Panc1 (cell line): ENCODE measurements at regions not wholly inside any gene's neighbourhood (a gene's known extent, or its start where the extent isn't known, plus 50 kb on each side); places are given as distances from the start of the nearest gene placed in this dataset.

Experiments
- ATAC-seq: fragments of 200-7000 bp; cut with Tn5 transposase; 2 replicates; pipeline ENCODE4 v1.9.1; 2020; ENCODE audit warnings: mild to moderate bottlenecking, moderate library complexity
- BruUV-seq: library from RNA; stranded (reverse); fragments of 400-500 nt; replicated peaks from 2 replicates; lab custom pipeline; 2021; lab: Mats Ljungman, UMichigan
- CTCF ChIA-PET: fragments of 300-600 bp; sonication (Branson Sonifier 250); formaldehyde crosslinking; loops from one replicate; lab custom pipeline; 2022; ENCODE audit warnings: antibody characterized with exemption; lab: Charles Lee
- POLR2A ChIA-PET: fragments of 300-600 bp; sonication (Branson Sonifier 250); formaldehyde crosslinking; loops from one replicate; lab custom pipeline; 2022; ENCODE audit warnings: antibody characterized with exemption; lab: Charles Lee
- DNase-seq: peaks from one replicate; pipeline ENCODE4 v3.0.0-alpha.2; 2010; ENCODE audit warnings: low read depth, low spot score
- H3K27ac ChIP-seq: 2 replicates; pipeline ENCODE4 v1.5.1; 2011; ENCODE audit warnings: mild to moderate bottlenecking, low read length, inconsistent platforms
- H3K27me3 ChIP-seq: fragments of 200-500 bp; sonication (Bioruptor generic); 2 replicates; pipeline ENCODE4 v1.6.0; 2014; ENCODE audit warnings: low read length, inconsistent platforms; ENCODE audit not compliant: control insufficient read depth, insufficient read depth
- H3K36me3 ChIP-seq: fragments of 200-500 bp; sonication (Bioruptor generic); 2 replicates; pipeline ENCODE4 v1.5.1; 2014; ENCODE audit warnings: inconsistent platforms, mild to moderate bottlenecking, low read length, moderate library complexity; ENCODE audit not compliant: control insufficient read depth, insufficient read depth
- H3K4me1 ChIP-seq: 2 replicates; pipeline ENCODE4 v1.5.1; 2011; ENCODE audit warnings: inconsistent platforms, mild to moderate bottlenecking, low read length, moderate library complexity; ENCODE audit not compliant: control insufficient read depth, insufficient read depth
- H3K4me3 ChIP-seq, 2 experiments: 2 replicates each; pipeline ENCODE4 v1.5.1; 2011 to 2012; ENCODE audit warnings: low read depth in 2 of 2, low read length in 2 of 2, mild to moderate bottlenecking in 2 of 2, inconsistent platforms in 1 of 2, moderate library complexity in 1 of 2
- H3K9me3 ChIP-seq: fragments of 200-500 bp; sonication (Bioruptor generic); 2 replicates; pipeline ENCODE4 v1.5.1; 2014; ENCODE audit warnings: low read depth, mild to moderate bottlenecking, inconsistent platforms, low read length, moderate library complexity; ENCODE audit not compliant: control insufficient read depth, insufficient read depth
- POLR2AphosphoS5 ChIP-seq: IDR thresholded peaks from 2 replicates; pipeline ENCODE4 v1.6.1; 2012; ENCODE audit warnings: mild to moderate bottlenecking, low read depth, low read length, moderate library complexity
- SIN3A ChIP-seq: IDR thresholded peaks from 2 replicates; pipeline ENCODE4 v1.6.1; 2012; ENCODE audit warnings: low read depth, mild to moderate bottlenecking, low read length, moderate library complexity, borderline replicate concordance; ENCODE audit not compliant: insufficient read depth
- TCF7L2 ChIP-seq: IDR thresholded peaks from 2 replicates; pipeline ENCODE4 v1.6.1; 2011; ENCODE audit warnings: mild to moderate bottlenecking, low read depth, low read length, inconsistent platforms
- in situ Hi-C: cut with HindIII; loops from 2 replicates; pipeline ENCODE4 v1.10.0; 2016; ENCODE audit warnings: low sequenced_read_pairs, low pct_unique_long_range_greater_than_20kb
- intact Hi-C: fragments of 100-400 bp; cut with micrococcal nuclease; formaldehyde crosslinking; loops from one replicate; pipeline ENCODE4 v1.10.0; 2022; ENCODE audit not compliant: unreplicated experiment
- TF ChIP-seq, protein P1 (sequence below), 2 experiments: IDR thresholded peaks; 2 replicates each; pipeline ENCODE4 v1.6.1; 2011 to 2012; ENCODE audit warnings: low read depth in 2 of 2, control low read depth in 1 of 2, low read length in 1 of 2, mild to moderate bottlenecking in 1 of 2, moderate library complexity in 1 of 2; ENCODE audit not compliant: insufficient read depth in 1 of 2
- TF ChIP-seq, protein P2 (sequence below): fragments of 450-650 bp; IDR thresholded peaks from 2 replicates; pipeline ENCODE4 v1.5.1; 2017; ENCODE audit warnings: mild to moderate bottlenecking

- intact Hi-C loops (no loop called here), in situ Hi-C loops (no loop called here)
- H3K27ac ChIP-seq = no peak overlapping the region
- POLR2A ChIA-PET = no interaction called here
- H3K27me3 ChIP-seq = no peaks in the 10 kb centered on the region
- no peak for DNase-seq
- TF ChIP-seq, protein P1, sequence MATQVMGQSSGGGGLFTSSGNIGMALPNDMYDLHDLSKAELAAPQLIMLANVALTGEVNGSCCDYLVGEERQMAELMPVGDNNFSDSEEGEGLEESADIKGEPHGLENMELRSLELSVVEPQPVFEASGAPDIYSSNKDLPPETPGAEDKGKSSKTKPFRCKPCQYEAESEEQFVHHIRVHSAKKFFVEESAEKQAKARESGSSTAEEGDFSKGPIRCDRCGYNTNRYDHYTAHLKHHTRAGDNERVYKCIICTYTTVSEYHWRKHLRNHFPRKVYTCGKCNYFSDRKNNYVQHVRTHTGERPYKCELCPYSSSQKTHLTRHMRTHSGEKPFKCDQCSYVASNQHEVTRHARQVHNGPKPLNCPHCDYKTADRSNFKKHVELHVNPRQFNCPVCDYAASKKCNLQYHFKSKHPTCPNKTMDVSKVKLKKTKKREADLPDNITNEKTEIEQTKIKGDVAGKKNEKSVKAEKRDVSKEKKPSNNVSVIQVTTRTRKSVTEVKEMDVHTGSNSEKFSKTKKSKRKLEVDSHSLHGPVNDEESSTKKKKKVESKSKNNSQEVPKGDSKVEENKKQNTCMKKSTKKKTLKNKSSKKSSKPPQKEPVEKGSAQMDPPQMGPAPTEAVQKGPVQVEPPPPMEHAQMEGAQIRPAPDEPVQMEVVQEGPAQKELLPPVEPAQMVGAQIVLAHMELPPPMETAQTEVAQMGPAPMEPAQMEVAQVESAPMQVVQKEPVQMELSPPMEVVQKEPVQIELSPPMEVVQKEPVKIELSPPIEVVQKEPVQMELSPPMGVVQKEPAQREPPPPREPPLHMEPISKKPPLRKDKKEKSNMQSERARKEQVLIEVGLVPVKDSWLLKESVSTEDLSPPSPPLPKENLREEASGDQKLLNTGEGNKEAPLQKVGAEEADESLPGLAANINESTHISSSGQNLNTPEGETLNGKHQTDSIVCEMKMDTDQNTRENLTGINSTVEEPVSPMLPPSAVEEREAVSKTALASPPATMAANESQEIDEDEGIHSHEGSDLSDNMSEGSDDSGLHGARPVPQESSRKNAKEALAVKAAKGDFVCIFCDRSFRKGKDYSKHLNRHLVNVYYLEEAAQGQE (IDR thresholded peaks at IDR 0.05; ENCODE audit: insufficient read depth in 1 of 2, low read depth in 2 of 2, low read length in 1 of 2) = no peak
- TF ChIP-seq, protein P2, sequence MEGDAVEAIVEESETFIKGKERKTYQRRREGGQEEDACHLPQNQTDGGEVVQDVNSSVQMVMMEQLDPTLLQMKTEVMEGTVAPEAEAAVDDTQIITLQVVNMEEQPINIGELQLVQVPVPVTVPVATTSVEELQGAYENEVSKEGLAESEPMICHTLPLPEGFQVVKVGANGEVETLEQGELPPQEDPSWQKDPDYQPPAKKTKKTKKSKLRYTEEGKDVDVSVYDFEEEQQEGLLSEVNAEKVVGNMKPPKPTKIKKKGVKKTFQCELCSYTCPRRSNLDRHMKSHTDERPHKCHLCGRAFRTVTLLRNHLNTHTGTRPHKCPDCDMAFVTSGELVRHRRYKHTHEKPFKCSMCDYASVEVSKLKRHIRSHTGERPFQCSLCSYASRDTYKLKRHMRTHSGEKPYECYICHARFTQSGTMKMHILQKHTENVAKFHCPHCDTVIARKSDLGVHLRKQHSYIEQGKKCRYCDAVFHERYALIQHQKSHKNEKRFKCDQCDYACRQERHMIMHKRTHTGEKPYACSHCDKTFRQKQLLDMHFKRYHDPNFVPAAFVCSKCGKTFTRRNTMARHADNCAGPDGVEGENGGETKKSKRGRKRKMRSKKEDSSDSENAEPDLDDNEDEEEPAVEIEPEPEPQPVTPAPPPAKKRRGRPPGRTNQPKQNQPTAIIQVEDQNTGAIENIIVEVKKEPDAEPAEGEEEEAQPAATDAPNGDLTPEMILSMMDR = peak; percentile 21; the same call in 1 of the 2 replicates
- no peaks in the 10 kb centered on the region for H3K4me1 ChIP-seq
- no TSS peak for BruUV-seq
- H3K9me3 ChIP-seq = no peaks in the 10 kb centered on the region
- ATAC-seq = no peak
- CTCF ChIA-PET = interaction anchor here (0.7 kb wide), 1 partner anchor 10 kb away, joined by 3 read pairs; no protein-coding TSS in a partner anchor
- no peak overlapping the region for H3K4me3 ChIP-seq
- H3K36me3 ChIP-seq = no peaks in the 10 kb centered on the region; the same call in 1 of the 2 replicates
Measured at GRCh38 chr6:153563001-153563400, 431.9 kb upstream of the RGS17 start.

- BruUV-seq = no TSS peak
- no peak overlapping the region for H3K4me3 ChIP-seq
- no peak overlapping the region for H3K27ac ChIP-seq
- CTCF ChIA-PET = interaction anchor here (0.6 kb wide), 2 partner anchors 10 to 59 kb away, joined by 3 read pairs; no protein-coding TSS in a partner anchor
- no peaks in the 10 kb centered on the region for H3K27me3 ChIP-seq
- intact Hi-C loops (no loop called here), in situ Hi-C loops (no loop called here)
- POLR2A ChIA-PET = no interaction called here
- H3K9me3 ChIP-seq = 0 out of 2 replicates have a peak, but pooled peaks cover 3% of the 10 kb centered on the region
- ATAC-seq = no peak
- no peak for DNase-seq
- no peaks in the 10 kb centered on the region for H3K4me1 ChIP-seq
- no peaks in the 10 kb centered on the region for H3K36me3 ChIP-seq
- TF ChIP-seq POLR2AphosphoS5 (no peak), SIN3A (no peak)
- TF ChIP-seq, protein P2 = peak; percentile 56
Measured at GRCh38 chr6:153553627-153554026, 422.5 kb upstream of the RGS17 start.

- Histone ChIP-seq H3K4me1 (no peaks in the 10 kb centered on the region), H3K4me3 (no peak overlapping the region), H3K36me3 (no peaks in the 10 kb centered on the region), H3K9me3 (no peaks in the 10 kb centered on the region), H3K27ac (no peak overlapping the region), H3K27me3 (no peaks in the 10 kb centered on the region)
- BruUV-seq = no TSS peak
- TF ChIP-seq, protein P1 (IDR thresholded peaks at IDR 0.05; ENCODE audit: insufficient read depth in 1 of 2, low read depth in 2 of 2, low read length in 1 of 2) = no peak
- TF ChIP-seq TCF7L2 (no peak), SIN3A (no peak), POLR2AphosphoS5 (no peak)
- TF ChIP-seq, protein P2 = no peak
- in situ Hi-C loops (no loop called here), intact Hi-C loops (no loop called here)
- DNase-seq = no peak
- CTCF ChIA-PET = no interaction called here
- no peak for ATAC-seq
- POLR2A ChIA-PET = no interaction called here
Measured at GRCh38 chr6:153539602-153540001, 408.5 kb upstream of the RGS17 start.
